ENCODE measurements at regions not wholly inside any gene's neighbourhood (a gene's known extent, or its start where the extent isn't known, plus 50 kb on each side); places are given as distances from the start of the nearest gene placed in this dataset.

- no peak for DNase-seq
These were observed 128.7 kb upstream of the MID1 start for GRCh38 chrX:10749113-10749512.

GRCh38 chrX:10750581-10750980 lies 130.2 kb upstream of the MID1 start:
- DNase-seq, result no peak

GRCh38 chrX:10753116-10753515 lies 132.7 kb upstream of the MID1 start:
- DNase-seq, result no peak

GRCh38 chrX:10754445-10754844 lies 134.1 kb upstream of the MID1 start:
- DNase-seq, result no peak

GRCh38 chrX:10755439-10756334 lies 135.3 kb upstream of the MID1 start:
- DNase-seq, result no peak

GRCh38 chrX:10756441-10756840 lies 136.1 kb upstream of the MID1 start:
- DNase-seq, result no peak

GRCh38 chrX:10759141-10759799 lies 138.9 kb upstream of the MID1 start:
- DNase-seq, result no peak

- no peak for DNase-seq
These were observed 141.1 kb upstream of the MID1 start for GRCh38 chrX:10761447-10761846.

GRCh38 chrX:10769195-10769594 lies 148.8 kb upstream of the MID1 start:
- DNase-seq, result no peak

- no peak for DNase-seq
These were observed 149.6 kb upstream of the MID1 start for GRCh38 chrX:10769696-10770619.

GRCh38 chrX:10773318-10773717 lies 152.9 kb upstream of the MID1 start:
- no peak for DNase-seq

- no peak for DNase-seq
These were observed 161.6 kb upstream of the MID1 start for GRCh38 chrX:10781847-10782530.

GRCh38 chrX:10783451-10783995 lies 163.1 kb upstream of the MID1 start:
- no peak for DNase-seq

GRCh38 chrX:10787264-10787663 lies 166.9 kb upstream of the MID1 start:
- no peak for DNase-seq

GRCh38 chrX:10794203-10794630 lies 173.8 kb upstream of the MID1 start:
- DNase-seq, result no peak

GRCh38 chrX:10795721-10796120 lies 175.3 kb upstream of the MID1 start:
- no peak for DNase-seq

GRCh38 chrX:10797466-10797865 lies 177.1 kb upstream of the MID1 start:
- no peak for DNase-seq

GRCh38 chrX:10798041-10798440 lies 177.7 kb upstream of the MID1 start:
- no peak for DNase-seq

GRCh38 chrX:10800796-10801195 lies 180.4 kb upstream of the MID1 start:
- DNase-seq, result no peak

- DNase-seq, result no peak
These were observed 190.7 kb upstream of the MID1 start for GRCh38 chrX:10811111-10811510.

- no peak for DNase-seq
These were observed 193.4 kb upstream of the MID1 start for GRCh38 chrX:10813761-10814160.

GRCh38 chrX:10818651-10819050 lies 198.3 kb upstream of the MID1 start:
- DNase-seq, result no peak

All from activated CD4-positive, alpha-beta T cell treated with anti-CD3 and anti-CD28 coated beads for 4 hours (primary cell).